Ovary (tissue), 7 donors: ENCODE measurements at regions not wholly inside any gene's neighbourhood (a gene's known extent, or its start where the extent isn't known, plus 50 kb on each side); places are given as distances from the start of the nearest gene placed in this dataset.
"Not testable (repeated sequence)": the region's sequence is repeated elsewhere in the genome, so short reads cannot be mapped to it uniquely, and the experiment has no call there.

Experiments used
- DNase-seq, 5 donors: peaks; one replicate each; pipeline ENCODE4 v3.0.0-alpha.2; 2019 to 2020
- H3K27ac ChIP-seq, 2 donors: fragments of 200-600 bp; one replicate each; pipeline versions ENCODE4 v1.5.1 to v1.8.0; 2019 to 2022
- H3K27me3 ChIP-seq: fragments of 200-600 bp; one replicate; pipeline ENCODE4 v1.8.0; 2022
- H3K36me3 ChIP-seq: fragments of 200-600 bp; sonication (generic); one replicate; pipeline ENCODE4 v1.5.1; 2019
- H3K4me1 ChIP-seq: one replicate; pipeline ENCODE4 v1.8.1; 2013; ENCODE audit warnings: mild to moderate bottlenecking, moderate library complexity; ENCODE audit not compliant: insufficient read depth
- H3K4me3 ChIP-seq: fragments of 200-600 bp; sonication (generic); one replicate; pipeline ENCODE4 v1.5.1; 2017
- H3K9me3 ChIP-seq, 2 donors: fragments of 200-600 bp in 1 of 2; sonication (generic) in 1 of 2; one replicate each; pipeline versions ENCODE4 v1.5.1 to v1.8.1; 2013 to 2019; ENCODE audit warnings: mild to moderate bottlenecking in 1 of 2, moderate library complexity in 1 of 2
- EP300 ChIP-seq: sonication (generic); formaldehyde crosslinking; IDR thresholded peaks from one replicate; pipeline ENCODE4 v1.6.1; 2017; ENCODE audit warnings: antibody characterized with exemption
- POLR2A ChIP-seq: fragments of 450-650 bp; IDR thresholded peaks from one replicate; pipeline ENCODE4 v1.6.1; 2017; ENCODE audit warnings: antibody characterized with exemption, mild to moderate bottlenecking, moderate library complexity
- WGBS, 3 donors: extraction: QIAGEN DNeasy Blood & Tissue Kit in 1 of 3; methylation state at CpG; one replicate each; pipeline versions ENCODE4 v1.1.5 to v1.1.7; 2013 to 2017; 5-methylcytosine and 5-hydroxymethylcytosine counted together
- intact Hi-C, 4 donors: fragments of 100-400 bp; cut with DNase I; formaldehyde crosslinking; loops; one replicate each; pipeline versions ENCODE4 v1.11.0 to v1.15.1; 2022 to 2023
- TF ChIP-seq, protein P1 (sequence below), 3 donors: fragments of 450-650 bp in 2 of 3; fragments of 200-600 bp in 1 of 3; IDR thresholded peaks; one replicate each; pipeline versions ENCODE4 v1.5.1 to v1.8.0; 2016 to 2022; ENCODE audit warnings: antibody characterized with exemption in 3 of 3, mild to moderate bottlenecking in 1 of 3
- donor health status: DM: no; HTN: no; CAD: no; lungs with moderate emphysema.
- donor health status: DM: no; HTN: no; CAD: no.
- donor health status: Bipolar disorder and iron deficiency.
- donor health status: DM: no; HTN: no; CAD: no.
- donor health status: DM: yes; HTN: yes; CAD: no.

DNA sequence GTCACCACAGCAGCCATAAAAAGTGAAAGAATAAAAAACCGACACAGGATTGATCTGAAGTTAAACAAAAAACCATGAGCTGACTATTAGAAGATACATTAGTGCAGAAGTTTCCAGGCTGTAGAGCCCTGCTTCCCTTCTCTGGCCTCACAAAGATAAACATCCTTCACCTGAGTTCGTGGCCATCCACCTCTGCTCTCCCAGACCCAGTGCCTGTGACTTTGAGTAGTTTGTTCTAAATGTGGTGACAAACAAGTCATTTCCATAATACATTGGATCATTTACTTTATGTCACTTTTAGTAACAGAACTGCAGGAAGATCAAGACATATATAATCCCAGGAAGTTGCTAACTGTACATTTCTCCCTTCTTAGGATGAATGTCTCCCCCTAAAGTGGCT is 241.9 kb upstream of the MAP2 start:
- Histone ChIP-seq H3K4me3 (no peak overlapping the region), H3K9me3 (no peaks in the 10 kb centered on the region), H3K27me3 (no peaks in the 10 kb centered on the region), H3K36me3 (no peaks in the 10 kb centered on the region), H3K4me1 (no peaks in the 10 kb centered on the region), H3K27ac (no peak overlapping the region)
- 49 to 53% (median 53%) methylated on average over 2 of the region's 2 CpGs for WGBS, 3 donors
- no peak for DNase-seq
- intact Hi-C loops = no loop called here
- TF ChIP-seq POLR2A = no peak
- TF ChIP-seq, protein P1, sequence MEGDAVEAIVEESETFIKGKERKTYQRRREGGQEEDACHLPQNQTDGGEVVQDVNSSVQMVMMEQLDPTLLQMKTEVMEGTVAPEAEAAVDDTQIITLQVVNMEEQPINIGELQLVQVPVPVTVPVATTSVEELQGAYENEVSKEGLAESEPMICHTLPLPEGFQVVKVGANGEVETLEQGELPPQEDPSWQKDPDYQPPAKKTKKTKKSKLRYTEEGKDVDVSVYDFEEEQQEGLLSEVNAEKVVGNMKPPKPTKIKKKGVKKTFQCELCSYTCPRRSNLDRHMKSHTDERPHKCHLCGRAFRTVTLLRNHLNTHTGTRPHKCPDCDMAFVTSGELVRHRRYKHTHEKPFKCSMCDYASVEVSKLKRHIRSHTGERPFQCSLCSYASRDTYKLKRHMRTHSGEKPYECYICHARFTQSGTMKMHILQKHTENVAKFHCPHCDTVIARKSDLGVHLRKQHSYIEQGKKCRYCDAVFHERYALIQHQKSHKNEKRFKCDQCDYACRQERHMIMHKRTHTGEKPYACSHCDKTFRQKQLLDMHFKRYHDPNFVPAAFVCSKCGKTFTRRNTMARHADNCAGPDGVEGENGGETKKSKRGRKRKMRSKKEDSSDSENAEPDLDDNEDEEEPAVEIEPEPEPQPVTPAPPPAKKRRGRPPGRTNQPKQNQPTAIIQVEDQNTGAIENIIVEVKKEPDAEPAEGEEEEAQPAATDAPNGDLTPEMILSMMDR (IDR thresholded peaks at IDR 0.05) = no peak
- no peak for TF ChIP-seq EP300

DNA sequence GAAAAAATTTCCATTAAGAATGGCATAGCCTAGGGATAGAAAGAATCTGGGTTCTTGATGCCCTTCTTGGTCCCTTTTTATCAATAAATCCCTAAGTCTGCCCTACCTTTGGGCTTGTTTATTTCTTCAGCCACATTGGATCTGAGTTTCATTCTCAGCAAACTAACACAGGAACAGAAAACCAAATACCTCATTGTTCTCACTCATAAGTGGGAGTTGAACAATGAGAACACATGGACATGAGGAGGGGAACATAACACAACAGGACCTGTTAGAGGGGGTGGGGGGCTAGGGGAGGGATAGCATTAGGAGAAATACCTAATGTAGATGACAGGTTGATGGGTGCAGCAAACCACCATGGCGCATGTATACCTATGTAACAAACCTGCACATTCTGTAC is 237.0 kb upstream of the MAP2 start:
- WGBS, 3 donors = 84 to 100% (median 97%) methylated on average over 1 of the region's 1 CpG
- H3K36me3 ChIP-seq, intact Hi-C loops: not testable (repeated sequence)

DNA sequence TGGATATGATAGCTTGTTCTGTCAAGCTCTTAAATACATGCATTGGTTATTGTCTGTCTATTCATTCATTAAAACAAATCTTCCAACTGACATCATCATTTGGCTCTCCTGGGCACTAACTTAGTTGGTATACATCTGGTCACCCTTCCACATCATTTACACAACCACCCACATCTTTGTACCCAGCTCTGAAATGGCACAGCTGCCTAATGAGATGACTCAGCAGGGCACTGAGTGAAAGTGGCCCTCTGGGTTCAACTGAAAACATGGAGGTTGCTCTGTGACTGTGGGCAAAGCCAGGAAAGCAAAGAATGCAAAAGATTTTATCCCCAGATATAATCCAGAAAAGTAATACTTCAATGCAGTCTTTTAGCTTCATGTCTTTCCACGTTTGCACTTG is 234.0 kb upstream of the MAP2 start:
- Histone ChIP-seq H3K27me3 (no peaks in the 10 kb centered on the region), H3K9me3 (no peaks in the 10 kb centered on the region), H3K4me1 (no peaks in the 10 kb centered on the region), H3K4me3 (no peak overlapping the region), H3K27ac (no peak overlapping the region), H3K36me3 (no peaks in the 10 kb centered on the region)
- 51 to 67% (median 65%) methylated on average over 1 of the region's 1 CpG for WGBS, 3 donors
- DNase-seq = no peak
- TF ChIP-seq POLR2A = no peak
- no peak for TF ChIP-seq EP300
- TF ChIP-seq, protein P1 (IDR thresholded peaks at IDR 0.05) = no peak
- intact Hi-C loops = no loop called here

More for the DNA sequence above, 237.0 kb upstream of the MAP2 start:
- not testable (repeated sequence) for H3K4me1 ChIP-seq, H3K9me3 ChIP-seq, H3K4me3 ChIP-seq, H3K27me3 ChIP-seq, H3K27ac ChIP-seq, DNase-seq

DNA sequence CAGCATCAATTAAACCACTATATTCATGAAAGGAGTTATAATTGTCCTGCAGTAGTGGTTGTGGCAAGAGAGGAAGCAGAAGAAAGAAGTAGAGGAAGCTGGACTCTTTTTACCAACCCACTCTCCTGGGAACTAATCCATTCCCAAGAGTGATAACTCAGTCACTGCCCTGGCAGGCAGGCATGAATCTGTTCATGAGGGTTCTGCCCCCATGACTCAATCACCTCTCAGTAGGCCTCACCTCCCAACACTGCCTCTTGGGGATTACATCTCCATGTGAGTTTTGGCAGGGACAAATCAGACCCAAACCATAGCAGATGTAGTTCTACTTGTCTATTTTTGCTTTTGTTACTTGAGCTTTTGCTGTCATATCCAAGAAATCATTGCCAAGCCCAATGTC is 232.7 kb upstream of the MAP2 start:
- intact Hi-C loops = no loop called here
- TF ChIP-seq, protein P1 (IDR thresholded peaks at IDR 0.05) = no peak
- TF ChIP-seq POLR2A = no peak
- no peak for TF ChIP-seq EP300
- no peak overlapping the region for H3K27ac ChIP-seq

DNA sequence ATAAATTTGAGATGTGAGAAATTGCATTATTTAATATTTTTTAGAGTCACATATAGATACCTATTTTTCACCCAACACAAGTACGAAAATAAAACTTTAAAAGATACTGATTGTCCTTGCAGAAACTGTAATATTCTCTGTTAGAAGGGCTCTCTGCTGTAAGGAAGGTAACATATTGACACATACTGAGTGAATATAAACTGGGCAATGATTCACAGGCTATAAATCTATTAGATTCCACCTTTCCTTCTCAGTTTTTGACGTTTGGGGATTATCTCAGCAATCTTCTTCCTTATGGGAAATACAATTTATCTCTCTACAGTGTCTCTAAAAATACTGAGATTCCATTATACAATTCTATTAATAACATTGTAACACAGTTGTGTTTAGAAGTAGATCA is 229.1 kb upstream of the MAP2 start:
- WGBS, 3 donors = 53 to 63% (median 54%) methylated on average over 2 of the region's 2 CpGs
- no peak overlapping the region for H3K27ac ChIP-seq
- no peaks in the 10 kb centered on the region for H3K9me3 ChIP-seq
- intact Hi-C loops = no loop called here
- TF ChIP-seq, protein P1 (IDR thresholded peaks at IDR 0.05) = no peak
- TF ChIP-seq EP300 = no peak
- no peak for TF ChIP-seq POLR2A
- no peak for DNase-seq
- no peak overlapping the region for H3K4me3 ChIP-seq
- H3K27me3 ChIP-seq = no peaks in the 10 kb centered on the region
- H3K4me1 ChIP-seq = no peaks in the 10 kb centered on the region
- H3K36me3 ChIP-seq = no peaks in the 10 kb centered on the region

More for the DNA sequence above, 232.7 kb upstream of the MAP2 start:
- DNase-seq = no peak
- H3K4me1 ChIP-seq = no peaks in the 10 kb centered on the region
- H3K27me3 ChIP-seq = no peaks in the 10 kb centered on the region
- H3K9me3 ChIP-seq = no peaks in the 10 kb centered on the region
- no peak overlapping the region for H3K4me3 ChIP-seq
- no peaks in the 10 kb centered on the region for H3K36me3 ChIP-seq
